IMR-90 (cell line): ENCODE measurements at regions not wholly inside any gene's neighbourhood (a gene's known extent, or its start where the extent isn't known, plus 50 kb on each side); places are given as distances from the start of the nearest gene placed in this dataset.

Source experiments
- ATAC-seq: fragments of 200-7000 bp; cut with Tn5 transposase; 2 replicates; pipeline ENCODE4 v1.9.1; 2020; ENCODE audit warnings: low read depth, mild to moderate bottlenecking, moderate library complexity
- BruUV-seq: library from RNA; stranded (reverse); fragments of 400-500 nt; replicated peaks from 2 replicates; lab custom pipeline; 2021; lab: Mats Ljungman, UMichigan
- CTCF ChIA-PET: fragments of 300-600 bp; formaldehyde crosslinking; extraction: SDS; loops from one replicate; lab custom pipeline; 2021; ENCODE audit warnings: antibody characterized with exemption; lab: Yijun Ruan, JAX
- POLR2A ChIA-PET: fragments of 300-600 bp; sonication (Branson Sonifier 250); formaldehyde crosslinking; loops from one replicate; lab custom pipeline; 2022; ENCODE audit warnings: antibody characterized with exemption; ENCODE audit not compliant: unreplicated experiment; lab: Charles Lee
- DNase-seq: peaks from one replicate; pipeline ENCODE4 v3.0.0; 2013
- H2AFZ ChIP-seq: replicated peaks from 2 replicates; pipeline ENCODE3; 2013; ENCODE audit warnings: low read length, mild to moderate bottlenecking; ENCODE audit not compliant: poor library complexity
- H2AK5ac ChIP-seq: 2 replicates; pipeline ENCODE4 v1.6.1; 2013; ENCODE audit warnings: low read depth, low read length, inconsistent platforms
- H2AK9ac ChIP-seq: replicated peaks from 2 replicates; pipeline ENCODE3; 2013; ENCODE audit warnings: mild to moderate bottlenecking, low read depth, low read length, moderate library complexity; ENCODE audit not compliant: poor library complexity
- H2BK120ac ChIP-seq: 2 replicates; pipeline ENCODE4 v1.6.1; 2013; ENCODE audit warnings: low read depth, low read length, inconsistent platforms
- H2BK15ac ChIP-seq: 3 replicates; pipeline ENCODE4 v1.6.1; 2013; ENCODE audit warnings: low read depth, low read length, inconsistent platforms
- H2BK20ac ChIP-seq: 2 replicates; pipeline ENCODE4 v1.6.1; 2013; ENCODE audit warnings: low read depth, mild to moderate bottlenecking, inconsistent platforms, low read length, moderate library complexity
- H2BK5ac ChIP-seq: 2 replicates; pipeline ENCODE4 v1.6.1; 2013; ENCODE audit warnings: mild to moderate bottlenecking, low read depth, low read length, inconsistent platforms; ENCODE audit not compliant: poor library complexity, severe bottlenecking
- H3K14ac ChIP-seq: replicated peaks from 2 replicates; pipeline ENCODE4 v1.6.1; 2013; ENCODE audit warnings: low read depth, low read length, inconsistent platforms
- H3K18ac ChIP-seq: 2 replicates; pipeline ENCODE4 v1.6.1; 2013; ENCODE audit warnings: low read depth, low read length, control low read depth
- H3K23ac ChIP-seq: 2 replicates; pipeline ENCODE4 v1.6.1; 2013; ENCODE audit warnings: low read depth, low read length, inconsistent platforms
- H3K27ac ChIP-seq: 2 replicates; pipeline ENCODE4 v1.5.1; 2013; ENCODE audit warnings: mild to moderate bottlenecking, control low read depth, low read length; ENCODE audit not compliant: insufficient read depth
- H3K27me3 ChIP-seq: 2 replicates; pipeline ENCODE4 v1.6.1; 2013; ENCODE audit warnings: low read length; ENCODE audit not compliant: control insufficient read depth, insufficient read depth
- H3K36me3 ChIP-seq: 2 replicates; pipeline ENCODE4 v1.6.1; 2013; ENCODE audit warnings: low read length, mixed read lengths; ENCODE audit not compliant: control insufficient read depth, insufficient read depth
- H3K4ac ChIP-seq: 2 replicates; pipeline ENCODE4 v1.6.1; 2013; ENCODE audit warnings: low read depth, low read length, inconsistent platforms
- H3K4me1 ChIP-seq: 2 replicates; pipeline ENCODE4 v1.6.1; 2013; ENCODE audit warnings: low read length, mixed read lengths; ENCODE audit not compliant: control insufficient read depth, insufficient read depth
- H3K4me2 ChIP-seq: 2 replicates; pipeline ENCODE4 v1.6.1; 2013; ENCODE audit warnings: low read depth, mild to moderate bottlenecking, control low read depth, low read length, moderate library complexity
- H3K4me3 ChIP-seq: 2 replicates; pipeline ENCODE4 v1.5.1; 2013; ENCODE audit warnings: low read depth, mild to moderate bottlenecking, control low read depth, low read length, moderate library complexity; ENCODE audit not compliant: insufficient read depth
- H3K56ac ChIP-seq: 2 replicates; pipeline ENCODE4 v1.6.1; 2013; ENCODE audit warnings: low read length, inconsistent platforms; ENCODE audit not compliant: insufficient read depth; ENCODE audit errors: extremely low read depth
- H3K79me1 ChIP-seq, 2 experiments: 2 replicates each; pipeline ENCODE4 v1.6.1; 2013; ENCODE audit warnings: low read length in 2 of 2, inconsistent platforms in 1 of 2, low read depth in 1 of 2
- H3K9ac ChIP-seq: 2 replicates; pipeline ENCODE4 v1.6.1; 2013; ENCODE audit warnings: low read depth, low read length, control low read depth
- H3K9me1 ChIP-seq: 2 replicates; pipeline ENCODE4 v1.6.1; 2013; ENCODE audit warnings: low read length, inconsistent platforms; ENCODE audit not compliant: insufficient read depth
- H3K9me3 ChIP-seq: 2 replicates; pipeline ENCODE4 v1.6.1; 2013; ENCODE audit warnings: low read length; ENCODE audit not compliant: control insufficient read depth, insufficient read depth
- H4K20me1 ChIP-seq: 2 replicates; pipeline ENCODE4 v1.6.1; 2013; ENCODE audit warnings: low read length, inconsistent platforms; ENCODE audit not compliant: insufficient read depth
- H4K5ac ChIP-seq: 2 replicates; pipeline ENCODE4 v1.6.1; 2013; ENCODE audit warnings: mild to moderate bottlenecking, low read depth, low read length, control low read depth
- H4K8ac ChIP-seq, 2 experiments: 2 replicates each; pipeline ENCODE4 v1.6.1; 2013; ENCODE audit warnings: low read depth in 2 of 2, low read length in 2 of 2, control low read depth in 1 of 2, inconsistent platforms in 1 of 2
- H4K91ac ChIP-seq: 2 replicates; pipeline ENCODE4 v1.6.1; 2013; ENCODE audit warnings: low read depth, low read length, inconsistent platforms; ENCODE audit not compliant: insufficient read depth
- CEBPB ChIP-seq: IDR thresholded peaks from 2 replicates; pipeline ENCODE4 v1.6.1; 2012; ENCODE audit warnings: low read depth, low read length, improper control_type of control experiment
- CHD1 ChIP-seq: IDR thresholded peaks from 2 replicates; pipeline ENCODE4 v1.6.1; 2012; ENCODE audit warnings: low read depth, low read length, improper control_type of control experiment
- FOS ChIP-seq: fragments of 150-350 bp; IDR thresholded peaks from 2 replicates; pipeline ENCODE4 v1.6.1; 2016; ENCODE audit warnings: low read depth, low read length
- MAZ ChIP-seq: IDR thresholded peaks from 2 replicates; pipeline ENCODE4 v1.6.1; 2012; ENCODE audit warnings: low read depth, mild to moderate bottlenecking, low read length, improper control_type of control experiment, moderate library complexity, borderline replicate concordance
- MXI1 ChIP-seq: IDR thresholded peaks from 2 replicates; pipeline ENCODE4 v1.6.1; 2012; ENCODE audit warnings: low read depth, mild to moderate bottlenecking, low read length, moderate library complexity, borderline replicate concordance
- RCOR1 ChIP-seq: IDR thresholded peaks from 2 replicates; pipeline ENCODE4 v1.6.1; 2012; ENCODE audit warnings: mild to moderate bottlenecking, low read length, improper control_type of control experiment; ENCODE audit not compliant: insufficient replicate concordance
- SMC3 ChIP-seq: fragments of 150-350 bp; IDR thresholded peaks from 2 replicates; pipeline ENCODE4 v1.6.1; 2016; ENCODE audit warnings: low read depth, mild to moderate bottlenecking, antibody characterized with exemption, low read length, moderate library complexity
- WGBS, 2 experiments: methylation state at CpG; one replicate each; pipeline versions ENCODE4 v1.1.5 to v1.1.7; 2013; ENCODE audit warnings: missing lambda C conversion rate in 2 of 2; ENCODE audit not compliant: insufficient read length in 1 of 2; ENCODE audit errors: extremely low coverage in 2 of 2; 5-methylcytosine and 5-hydroxymethylcytosine counted together
- dilution Hi-C: fragments of 300-500 bp; cut with HindIII; formaldehyde crosslinking; loops from one replicate; pipeline ENCODE4 v1.14.3; 2018; ENCODE audit warnings: low sequenced_read_pairs; ENCODE audit not compliant: unreplicated experiment
- in situ Hi-C: fragments of 300-500 bp; cut with MboI; formaldehyde crosslinking; loops from 3 replicates; pipeline ENCODE4 v1.14.3; 2019; ENCODE audit warnings: low sequenced_read_pairs, inconsistent platforms, mixed read lengths
- intact Hi-C: fragments of 100-400 bp; cut with micrococcal nuclease; formaldehyde crosslinking; loops from 2 replicates; pipeline ENCODE4 v1.10.0; 2022
- TF ChIP-seq, protein P1 (sequence below): fragments of 150-350 bp; IDR thresholded peaks from 2 replicates; pipeline ENCODE4 v1.6.1; 2016; ENCODE audit warnings: low read depth, mild to moderate bottlenecking, low read length, moderate library complexity, borderline replicate concordance
- TF ChIP-seq, protein P2 (sequence below): conservative IDR thresholded peaks from 2 replicates; pipeline ENCODE4 v1.5.1; 2012; ENCODE audit warnings: mild to moderate bottlenecking, low read depth, low read length, improper control_type of control experiment

DNA sequence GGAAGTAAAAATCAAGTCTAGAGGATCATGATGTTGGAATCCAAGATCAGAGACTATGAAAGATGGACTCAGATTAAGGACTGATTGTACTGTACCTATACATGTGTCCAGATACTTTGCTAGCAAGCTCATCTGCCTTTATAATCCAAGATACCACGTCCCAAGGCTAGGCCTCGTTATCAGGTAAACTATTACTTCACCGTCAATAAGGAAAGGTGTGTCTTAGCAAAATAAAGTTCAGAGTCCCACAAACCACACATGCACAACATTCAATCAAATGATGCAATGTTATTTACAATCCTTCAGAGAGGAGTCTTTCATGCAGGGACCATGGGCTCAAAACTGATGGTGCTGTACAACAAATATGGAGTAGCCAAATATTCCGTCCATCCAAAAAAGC lies 1092.9 kb downstream of the IGSF11 start:
- intact Hi-C loops (no loop called here), dilution Hi-C loops (no loop called here), in situ Hi-C loops (no loop called here)
- no CpG with 5 or more reads among the region's 4 CpGs for WGBS, 2 experiments
- H4K20me1 ChIP-seq: peaks cover 3% of the 10 kb centered on the region; the same call in 1 of the 2 replicates
- peaks cover 0 to 3% of the 10 kb centered on the region in 2 experiments; a peak in 1 of 4 replicates for H3K79me1 ChIP-seq
- H2AK5ac ChIP-seq: no peak overlapping the region
- no peak overlapping the region for H3K14ac ChIP-seq
- H4K5ac ChIP-seq: no peak overlapping the region
- CTCF ChIA-PET: no interaction called here
- ATAC-seq (no peak), DNase-seq (no peak)
- no TSS peak for BruUV-seq
- no peak overlapping the region for H3K4me2 ChIP-seq
- no peak overlapping the region for H3K23ac ChIP-seq
- no peak overlapping the region for H2AFZ ChIP-seq
- H2BK15ac ChIP-seq: no peak overlapping the region
- no peak overlapping the region for H2BK5ac ChIP-seq
- no peaks in the 10 kb centered on the region for H3K36me3 ChIP-seq
- H3K27ac ChIP-seq: no peak overlapping the region
- H3K4me1 ChIP-seq: no peaks in the 10 kb centered on the region
- TF ChIP-seq CHD1 (no peak), RCOR1 (no peak), MAZ (no peak), CEBPB (no peak), FOS (no peak), MXI1 (no peak), SMC3 (no peak)
- TF ChIP-seq, protein P1, sequence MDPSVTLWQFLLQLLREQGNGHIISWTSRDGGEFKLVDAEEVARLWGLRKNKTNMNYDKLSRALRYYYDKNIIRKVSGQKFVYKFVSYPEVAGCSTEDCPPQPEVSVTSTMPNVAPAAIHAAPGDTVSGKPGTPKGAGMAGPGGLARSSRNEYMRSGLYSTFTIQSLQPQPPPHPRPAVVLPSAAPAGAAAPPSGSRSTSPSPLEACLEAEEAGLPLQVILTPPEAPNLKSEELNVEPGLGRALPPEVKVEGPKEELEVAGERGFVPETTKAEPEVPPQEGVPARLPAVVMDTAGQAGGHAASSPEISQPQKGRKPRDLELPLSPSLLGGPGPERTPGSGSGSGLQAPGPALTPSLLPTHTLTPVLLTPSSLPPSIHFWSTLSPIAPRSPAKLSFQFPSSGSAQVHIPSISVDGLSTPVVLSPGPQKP: no peak
- TF ChIP-seq, protein P2, sequence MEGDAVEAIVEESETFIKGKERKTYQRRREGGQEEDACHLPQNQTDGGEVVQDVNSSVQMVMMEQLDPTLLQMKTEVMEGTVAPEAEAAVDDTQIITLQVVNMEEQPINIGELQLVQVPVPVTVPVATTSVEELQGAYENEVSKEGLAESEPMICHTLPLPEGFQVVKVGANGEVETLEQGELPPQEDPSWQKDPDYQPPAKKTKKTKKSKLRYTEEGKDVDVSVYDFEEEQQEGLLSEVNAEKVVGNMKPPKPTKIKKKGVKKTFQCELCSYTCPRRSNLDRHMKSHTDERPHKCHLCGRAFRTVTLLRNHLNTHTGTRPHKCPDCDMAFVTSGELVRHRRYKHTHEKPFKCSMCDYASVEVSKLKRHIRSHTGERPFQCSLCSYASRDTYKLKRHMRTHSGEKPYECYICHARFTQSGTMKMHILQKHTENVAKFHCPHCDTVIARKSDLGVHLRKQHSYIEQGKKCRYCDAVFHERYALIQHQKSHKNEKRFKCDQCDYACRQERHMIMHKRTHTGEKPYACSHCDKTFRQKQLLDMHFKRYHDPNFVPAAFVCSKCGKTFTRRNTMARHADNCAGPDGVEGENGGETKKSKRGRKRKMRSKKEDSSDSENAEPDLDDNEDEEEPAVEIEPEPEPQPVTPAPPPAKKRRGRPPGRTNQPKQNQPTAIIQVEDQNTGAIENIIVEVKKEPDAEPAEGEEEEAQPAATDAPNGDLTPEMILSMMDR: no peak
- POLR2A ChIA-PET: no interaction called here
- no peaks in the 10 kb centered on the region; the same call in 1 of the 2 replicates for H3K9me3 ChIP-seq
- no peak overlapping the region for H4K91ac ChIP-seq
- no peak overlapping the region for H2BK20ac ChIP-seq
- H3K18ac ChIP-seq: no peak overlapping the region
- H4K8ac ChIP-seq: no peak overlapping the region
- no peak overlapping the region for H3K56ac ChIP-seq
- no peak overlapping the region for H2BK120ac ChIP-seq
- H3K9ac ChIP-seq: no peak overlapping the region
- no peak overlapping the region for H3K4ac ChIP-seq
- no peaks in the 10 kb centered on the region; the same call in 1 of the 2 replicates for H3K9me1 ChIP-seq
- no peak overlapping the region for H3K4me3 ChIP-seq
- H3K27me3 ChIP-seq: no peaks in the 10 kb centered on the region
- no peak overlapping the region for H2AK9ac ChIP-seq
